WTC11 (cell line): ENCODE measurements at regions not wholly inside any gene's neighbourhood (a gene's known extent, or its start where the extent isn't known, plus 50 kb on each side); places are given as distances from the start of the nearest gene placed in this dataset.

Experiments used
- AFF4 ChIP-seq: sonication (generic); formaldehyde crosslinking; IDR thresholded peaks from 2 replicates; pipeline ENCODE4 v1.8.1; 2023; ENCODE audit warnings: mild to moderate bottlenecking, missing genetic modification reagents, borderline replicate concordance
- CTCF ChIP-seq: fragments of 200-600 bp; IDR thresholded peaks from 2 replicates; pipeline ENCODE4 v1.8.0; 2022; ENCODE audit warnings: antibody characterized with exemption
- E2F4 ChIP-seq: sonication (generic); formaldehyde crosslinking; IDR thresholded peaks from 2 replicates; pipeline ENCODE4 v1.8.1; 2022; ENCODE audit warnings: low read depth, mild to moderate bottlenecking, moderate library complexity, missing genetic modification reagents, borderline replicate concordance
- E2F5 ChIP-seq: sonication (generic); formaldehyde crosslinking; IDR thresholded peaks from 2 replicates; pipeline ENCODE4 v1.8.1; 2022; ENCODE audit warnings: mild to moderate bottlenecking, moderate library complexity, missing genetic modification reagents
- ELF4 ChIP-seq: sonication (generic); formaldehyde crosslinking; IDR thresholded peaks from 2 replicates; pipeline ENCODE4 v1.8.1; 2022; ENCODE audit warnings: low read depth, mild to moderate bottlenecking, moderate library complexity, missing genetic modification reagents
- KAT7 ChIP-seq: sonication (generic); formaldehyde crosslinking; IDR thresholded peaks from 2 replicates; pipeline ENCODE4 v1.8.1; 2023; ENCODE audit warnings: missing genetic modification reagents, mild to moderate bottlenecking, borderline replicate concordance
- NFE2L1 ChIP-seq: sonication (generic); formaldehyde crosslinking; IDR thresholded peaks from 2 replicates; pipeline ENCODE4 v1.8.1; 2023; ENCODE audit warnings: missing genetic modification reagents
- NR2C2 ChIP-seq: sonication (generic); formaldehyde crosslinking; IDR thresholded peaks from 2 replicates; pipeline ENCODE4 v1.8.0; 2022; ENCODE audit warnings: mild to moderate bottlenecking, missing genetic modification reagents
- NR3C1 ChIP-seq: sonication (generic); formaldehyde crosslinking; conservative IDR thresholded peaks from 2 replicates; pipeline ENCODE4 v1.8.1; 2023; ENCODE audit warnings: low read depth, mild to moderate bottlenecking, missing genetic modification reagents
- SMAD4 ChIP-seq: sonication (generic); formaldehyde crosslinking; IDR thresholded peaks from 2 replicates; pipeline ENCODE4 v1.8.0; 2022; ENCODE audit warnings: mild to moderate bottlenecking, missing genetic modification reagents
- TCF7 ChIP-seq: sonication (generic); formaldehyde crosslinking; IDR thresholded peaks from 2 replicates; pipeline ENCODE4 v1.8.0; 2022; ENCODE audit warnings: mild to moderate bottlenecking, low read depth, missing genetic modification reagents, moderate library complexity
- TEAD4 ChIP-seq: sonication (generic); formaldehyde crosslinking; IDR thresholded peaks from 2 replicates; pipeline ENCODE4 v1.8.0; 2022; ENCODE audit warnings: mild to moderate bottlenecking, missing genetic modification reagents
- ZNF396 ChIP-seq: fragments of 250-450 bp; sonication (Bioruptor Pico); IDR thresholded peaks from 2 replicates; pipeline ENCODE4 v1.8.0; 2021; ENCODE audit warnings: mild to moderate bottlenecking, moderate library complexity, borderline replicate concordance

- TF ChIP-seq CTCF (no peak), TCF7 (no peak), E2F4 (CRISPR knock-in tag) (no peak), NFE2L1 (no peak), ZNF396 (no peak), NR2C2 (CRISPR knock-in tag) (no peak), SMAD4 (CRISPR knock-in tag) (no peak), ELF4 (no peak), AFF4 (CRISPR knock-in tag) (no peak), KAT7 (no peak), NR3C1 (CRISPR knock-in tag) (no peak), E2F5 (CRISPR knock-in tag) (no peak), TEAD4 (CRISPR knock-in tag) (no peak)
These were observed 133.0 kb downstream of the ASB7 start for GRCh38 chr15:100735129-100736053.
